GM10266 (cell line): ENCODE measurements at regions not wholly inside any gene's neighbourhood (a gene's known extent, or its start where the extent isn't known, plus 50 kb on each side); places are given as distances from the start of the nearest gene placed in this dataset.
"Not testable (repeated sequence)": the region's sequence is repeated elsewhere in the genome, so short reads cannot be mapped to it uniquely, and the experiment has no call there.

Source experiments
- DNase-seq: peaks from one replicate; pipeline ENCODE4 v3.0.0; 2012; ENCODE audit errors: extremely low spot score
- CTCF ChIP-seq: IDR thresholded peaks from 2 replicates; pipeline ENCODE4 v1.5.1; 2012; ENCODE audit warnings: mild to moderate bottlenecking, low read depth; ENCODE audit not compliant: control insufficient read depth, insufficient read depth; ENCODE audit errors: missing control alignments

DNA sequence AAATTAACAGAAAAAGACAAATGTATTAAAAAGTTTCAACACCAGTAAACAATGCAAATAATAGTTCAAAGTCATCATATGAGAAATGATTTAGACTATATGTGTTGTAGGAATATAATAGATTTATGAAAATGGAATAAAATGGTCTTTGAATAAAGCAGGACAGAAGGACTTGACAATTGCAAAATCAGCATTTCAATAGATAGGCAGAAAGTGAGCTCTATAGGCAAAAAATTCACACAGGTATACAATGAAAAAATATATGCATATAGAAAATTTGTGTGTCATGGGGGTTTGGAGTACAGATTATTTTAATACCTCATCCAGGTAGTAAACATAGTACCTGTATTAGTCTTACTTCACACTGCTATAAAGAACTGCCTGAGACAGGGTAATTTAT lies 571.1 kb upstream of the EYS start:
- no peak for DNase-seq
- TF ChIP-seq CTCF: no peak

- no peak for DNase-seq
- no peak for TF ChIP-seq CTCF
These were observed 570.4 kb upstream of the EYS start for GRCh38 chr6:66277400-66277799.

- TF ChIP-seq CTCF: no peak
- no peak for DNase-seq
These were observed 558.7 kb upstream of the EYS start for GRCh38 chr6:66265737-66266136.

- DNase-seq: no peak
- no peak for TF ChIP-seq CTCF
These were observed 557.4 kb upstream of the EYS start for GRCh38 chr6:66264376-66264775.

- not testable (repeated sequence) for DNase-seq
These were observed 551.9 kb upstream of the EYS start for GRCh38 chr6:66258731-66259487.

- no peak for TF ChIP-seq CTCF
- DNase-seq: no peak
These were observed 538.2 kb upstream of the EYS start for GRCh38 chr6:66245231-66245630.

DNA sequence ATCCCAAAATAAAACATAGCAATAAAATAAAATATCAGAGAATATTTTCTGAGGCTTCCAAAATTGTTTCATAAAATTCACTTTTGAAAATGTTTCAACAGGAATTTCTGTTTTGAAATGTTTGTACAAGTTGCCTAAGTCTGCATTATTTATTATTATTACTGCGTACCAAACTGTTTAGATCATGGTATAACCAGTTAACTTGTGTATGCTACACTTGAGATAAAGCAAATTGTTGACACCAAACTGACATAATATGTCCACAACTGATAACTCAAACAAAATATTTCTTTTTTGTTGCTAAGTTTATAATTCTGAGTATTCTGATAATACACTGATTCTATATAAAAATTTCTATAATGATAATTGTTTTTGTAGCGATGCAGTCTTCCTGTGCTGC lies 531.8 kb upstream of the EYS start:
- TF ChIP-seq CTCF: no peak
- no peak for DNase-seq

DNA sequence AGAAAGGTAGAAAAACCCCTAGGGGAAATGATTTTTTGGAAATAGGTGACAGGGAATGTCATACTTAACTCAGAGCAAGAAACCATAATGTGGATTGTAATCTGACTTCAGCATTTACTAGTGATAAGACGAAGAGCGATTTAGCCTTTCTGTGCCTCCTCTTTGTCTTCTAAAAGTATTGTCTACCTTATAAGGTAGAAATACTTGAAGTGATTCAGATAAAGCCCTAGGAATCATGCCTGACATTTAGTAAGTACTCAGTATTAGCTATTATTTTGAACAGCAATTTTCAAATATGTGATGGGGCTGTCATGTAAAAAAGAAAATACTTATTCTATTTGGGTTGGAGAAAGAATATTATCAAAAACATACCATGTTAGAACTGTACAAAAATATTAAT lies 525.9 kb upstream of the EYS start:
- DNase-seq: no peak
- no peak for TF ChIP-seq CTCF
